H9 (cell line): ENCODE measurements at regions not wholly inside any gene's neighbourhood (a gene's known extent, or its start where the extent isn't known, plus 50 kb on each side); places are given as distances from the start of the nearest gene placed in this dataset.
A peak's percentile ranks its signal among the peaks of the same experiment; 100 is the strongest.

ENCODE experiments used
- DNase-seq: peaks from one replicate; pipeline ENCODE4 v3.0.0-alpha.2; 2017
- H2AFZ ChIP-seq: one replicate; pipeline ENCODE4 v1.6.1; 2013; ENCODE audit warnings: mild to moderate bottlenecking, low read length, control low read depth, moderate library complexity
- H2AK5ac ChIP-seq: 2 replicates; pipeline ENCODE4 v1.6.1; 2013; ENCODE audit warnings: low read length, control low read depth, mixed read lengths; ENCODE audit not compliant: insufficient read length
- H2BK120ac ChIP-seq: one replicate; pipeline ENCODE4 v1.6.1; 2013; ENCODE audit warnings: low read depth, mild to moderate bottlenecking, low read length, control low read depth, inconsistent platforms; ENCODE audit not compliant: poor library complexity, severe bottlenecking
- H2BK12ac ChIP-seq: 2 replicates; pipeline ENCODE4 v1.6.1; 2013; ENCODE audit warnings: low read length, control low read depth, mixed read lengths, low read depth; ENCODE audit not compliant: insufficient read length
- H2BK15ac ChIP-seq: 2 replicates; pipeline ENCODE4 v1.6.1; 2013; ENCODE audit warnings: low read depth, low read length, control low read depth
- H2BK20ac ChIP-seq: one replicate; pipeline ENCODE4 v1.6.1; 2013; ENCODE audit warnings: low read depth, mild to moderate bottlenecking, low read length, control low read depth, inconsistent platforms; ENCODE audit not compliant: poor library complexity, severe bottlenecking
- H2BK5ac ChIP-seq: 2 replicates; pipeline ENCODE4 v1.6.1; 2013; ENCODE audit warnings: low read length, control low read depth, mixed read lengths; ENCODE audit not compliant: insufficient read length
- H3K14ac ChIP-seq: 2 replicates; pipeline ENCODE4 v1.6.1; 2013; ENCODE audit warnings: low read length, control low read depth; ENCODE audit not compliant: insufficient read depth
- H3K18ac ChIP-seq: 2 replicates; pipeline ENCODE4 v1.6.1; 2013; ENCODE audit warnings: low read depth, mild to moderate bottlenecking, mixed read lengths, low read length, control low read depth; ENCODE audit not compliant: insufficient read length
- H3K23ac ChIP-seq: 2 replicates; pipeline ENCODE4 v1.6.1; 2013; ENCODE audit warnings: low read length, control low read depth, mixed read lengths, low read depth; ENCODE audit not compliant: insufficient read length
- H3K23me2 ChIP-seq: 2 replicates; pipeline ENCODE4 v1.6.1; 2013; ENCODE audit warnings: low read depth, mild to moderate bottlenecking, mixed read lengths, low read length, control low read depth; ENCODE audit not compliant: insufficient read length, poor library complexity, severe bottlenecking
- H3K27ac ChIP-seq: 2 replicates; pipeline ENCODE4 v1.5.1; 2013; ENCODE audit warnings: low read length, control low read depth, mixed read lengths, low read depth; ENCODE audit not compliant: insufficient read length
- H3K27me3 ChIP-seq: 2 replicates; pipeline ENCODE4 v1.6.1; 2013; ENCODE audit warnings: low read length, control low read depth, inconsistent platforms; ENCODE audit not compliant: insufficient read depth
- H3K4ac ChIP-seq: 2 replicates; pipeline ENCODE4 v1.6.1; 2013; ENCODE audit warnings: low read depth, mild to moderate bottlenecking, control low read depth, inconsistent platforms, low read length, moderate library complexity
- H3K4me1 ChIP-seq: 2 replicates; pipeline ENCODE4 v1.6.1; 2013; ENCODE audit warnings: low read length, control low read depth, inconsistent platforms; ENCODE audit not compliant: insufficient read depth
- H3K4me2 ChIP-seq: 2 replicates; pipeline ENCODE4 v1.6.1; 2013; ENCODE audit warnings: low read length, control low read depth, mixed read lengths; ENCODE audit not compliant: insufficient read length, insufficient read depth
- H3K56ac ChIP-seq: 2 replicates; pipeline ENCODE4 v1.6.1; 2013; ENCODE audit warnings: low read depth, mild to moderate bottlenecking, mixed read lengths, low read length, control low read depth; ENCODE audit not compliant: insufficient read length
- H3K79me1 ChIP-seq: 2 replicates; pipeline ENCODE4 v1.6.1; 2013; ENCODE audit warnings: low read depth, mild to moderate bottlenecking, moderate library complexity, low read length, control low read depth, inconsistent platforms; ENCODE audit not compliant: insufficient read depth, poor library complexity, severe bottlenecking
- H3K79me2 ChIP-seq: 2 replicates; pipeline ENCODE4 v1.6.1; 2013; ENCODE audit warnings: low read length, control low read depth, inconsistent platforms; ENCODE audit not compliant: insufficient read depth
- H3K9ac ChIP-seq: 2 replicates; pipeline ENCODE4 v1.6.1; 2013; ENCODE audit warnings: low read length, control low read depth, mixed read lengths; ENCODE audit not compliant: insufficient read length; ENCODE audit errors: extremely low read depth
- H3K9me3 ChIP-seq: one replicate; pipeline ENCODE4 v1.6.1; 2013; ENCODE audit warnings: low read depth, low read length, inconsistent platforms; ENCODE audit not compliant: control insufficient read depth
- H3T11ph ChIP-seq: one replicate; pipeline ENCODE4 v1.6.1; 2013; ENCODE audit warnings: mild to moderate bottlenecking, low read length, control low read depth, inconsistent platforms
- H4K20me1 ChIP-seq: one replicate; pipeline ENCODE4 v1.6.1; 2013; ENCODE audit not compliant: control insufficient read depth, insufficient read length, insufficient read depth
- H4K5ac ChIP-seq: 2 replicates; pipeline ENCODE4 v1.6.1; 2013; ENCODE audit warnings: low read depth, mild to moderate bottlenecking, mixed read lengths, low read length, control low read depth; ENCODE audit not compliant: insufficient read length
- H4K8ac ChIP-seq: replicated peaks from 2 replicates; pipeline ENCODE4 v1.6.1; 2013; ENCODE audit warnings: low read length, control low read depth, mixed read lengths, low read depth; ENCODE audit not compliant: insufficient read length
- H4K91ac ChIP-seq: 2 replicates; pipeline ENCODE4 v1.6.1; 2013; ENCODE audit warnings: low read depth, mild to moderate bottlenecking, moderate library complexity, mixed read lengths, low read length, control low read depth; ENCODE audit not compliant: insufficient read length
- H3K27ac Mint-ChIP-seq, 3 experiments: 2 replicates in 2 of 3; 3 replicates in 1 of 3; pipeline ENCODE4 v1.8.0; 2020 to 2021; ENCODE audit warnings: mixed read lengths in 3 of 3, mild to moderate bottlenecking in 1 of 3, moderate library complexity in 1 of 3
- H3K27me3 Mint-ChIP-seq: 2 replicates; pipeline ENCODE4 v1.8.0; 2021; ENCODE audit warnings: low read depth, mild to moderate bottlenecking, moderate library complexity, mixed read lengths
- H3K36me3 Mint-ChIP-seq, 3 experiments: 2 replicates in 2 of 3; 3 replicates in 1 of 3; pipeline ENCODE4 v1.8.0; 2020 to 2021; ENCODE audit warnings: low read depth in 3 of 3, mixed read lengths in 3 of 3; ENCODE audit not compliant: insufficient read depth in 1 of 3
- H3K4me1 Mint-ChIP-seq, 2 experiments: 2 replicates each; pipeline ENCODE4 v1.8.0; 2020; ENCODE audit warnings: mixed read lengths in 2 of 2
- H3K4me3 Mint-ChIP-seq, 2 experiments: 2 replicates in 1 of 2; 3 replicates in 1 of 2; pipeline ENCODE4 v1.8.0; 2020 to 2021; ENCODE audit warnings: mild to moderate bottlenecking in 2 of 2, mixed read lengths in 2 of 2, moderate library complexity in 1 of 2
- H3K9me3 Mint-ChIP-seq, 2 experiments: 2 replicates in 1 of 2; 3 replicates in 1 of 2; pipeline ENCODE4 v1.8.0; 2020; ENCODE audit warnings: mild to moderate bottlenecking in 2 of 2, mixed read lengths in 2 of 2, moderate library complexity in 1 of 2
- CTCF ChIP-seq: fragments of 200-600 bp; sonication (generic); conservative IDR thresholded peaks from 3 replicates; pipeline ENCODE4 v1.8.0; 2021; ENCODE audit warnings: antibody characterized with exemption, mild to moderate bottlenecking
- WGBS: extraction: QIAGEN DNeasy Blood & Tissue Kit; methylation state at CpG from one replicate; pipeline ENCODE4 v1.1.7; 2013; ENCODE audit warnings: missing lambda C conversion rate, low lambda C conversion rate, mixed read lengths; ENCODE audit not compliant: insufficient read length; ENCODE audit errors: extremely low coverage; 5-methylcytosine and 5-hydroxymethylcytosine counted together

GRCh38 chr5:163730206-163730756 lies 224.9 kb downstream of the MAT2B start:
- Histone ChIP-seq H3K9ac (no peak overlapping the region), H2BK12ac (no peak overlapping the region), H2BK15ac (no peak overlapping the region)

More at GRCh38 chr5:163730206-163730756, 224.9 kb downstream of the MAT2B start:
- Mint-ChIP-seq H3K27me3 (no peaks in the 10 kb centered on the region), H3K27ac (peak overlapping the region in 1 of 3 experiments; percentile 81; a peak in 1 of 7 replicates), H3K9me3 (no peaks in the 10 kb centered on the region), H3K4me1 (peaks cover 2 to 4% of the 10 kb centered on the region in 2 experiments; a peak in 2 of 4 replicates), H3K4me3 (no peak overlapping the region), H3K36me3 (no peaks in the 10 kb centered on the region)
- H3K4ac ChIP-seq, result no peak overlapping the region
- no peaks in the 10 kb centered on the region for H3K79me1 ChIP-seq
- no peak overlapping the region for H4K5ac ChIP-seq
- DNase-seq, result no peak
- no peak overlapping the region for H3K23ac ChIP-seq
- H3K27me3 ChIP-seq, result no peaks in the 10 kb centered on the region
- H3K4me2 ChIP-seq, result no peak overlapping the region
- no peaks in the 10 kb centered on the region for H3K9me3 ChIP-seq
- no peak overlapping the region for H2AK5ac ChIP-seq
- H3K18ac ChIP-seq, result no peak overlapping the region
- H2AFZ ChIP-seq, result no peak overlapping the region
- no CpG with 5 or more reads among the region's 5 CpGs for WGBS
- no peak overlapping the region for H3K14ac ChIP-seq
- no peaks in the 10 kb centered on the region for H3K79me2 ChIP-seq
- no peak overlapping the region for H3K27ac ChIP-seq
- H4K20me1 ChIP-seq, result no peaks in the 10 kb centered on the region
- no peak overlapping the region for H3K56ac ChIP-seq
- TF ChIP-seq CTCF, result no peak
- H4K91ac ChIP-seq, result no peak overlapping the region
- H2BK20ac ChIP-seq, result no peak overlapping the region
- H4K8ac ChIP-seq, result no peak overlapping the region
- no peak overlapping the region for H3T11ph ChIP-seq
- H2BK5ac ChIP-seq, result no peak overlapping the region
- no peak overlapping the region for H2BK120ac ChIP-seq
- no peaks in the 10 kb centered on the region for H3K4me1 ChIP-seq
- H3K23me2 ChIP-seq, result no peaks in the 10 kb centered on the region
